NCI-H1694 treated with DMSO at 0.1 percent for 48 hours (cell line): ENCODE measurements at regions not wholly inside any gene's neighbourhood (a gene's known extent, or its start where the extent isn't known, plus 50 kb on each side); places are given as distances from the start of the nearest gene placed in this dataset.
"Not testable (repeated sequence)": the region's sequence is repeated elsewhere in the genome, so short reads cannot be mapped to it uniquely, and the experiment has no call there.

ENCODE experiments used
- DNase-seq: peaks from one replicate; lab custom pipeline; 2025; lab: John Stamatoyannopoulos, UW

DNA sequence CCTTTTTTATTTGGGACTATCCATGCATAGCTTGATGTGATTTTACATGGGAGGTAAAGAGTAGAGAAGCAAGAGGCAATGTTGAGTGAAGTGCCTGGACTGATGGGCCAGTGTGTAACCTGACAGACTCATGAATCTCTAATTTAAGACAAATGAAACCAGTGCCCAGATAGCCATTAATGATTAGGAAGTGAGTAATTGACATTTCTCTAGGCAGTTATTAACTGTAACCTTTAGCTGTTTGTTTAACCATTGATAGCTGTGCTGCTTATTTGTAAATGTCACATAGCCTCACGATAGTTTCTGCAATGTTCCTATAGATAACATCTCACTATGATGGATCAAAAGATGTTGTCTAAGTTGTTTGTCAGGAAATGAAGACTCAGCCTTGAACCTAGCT is 1047.5 kb upstream of the SPRY2 start:
- DNase-seq = no peak

DNA sequence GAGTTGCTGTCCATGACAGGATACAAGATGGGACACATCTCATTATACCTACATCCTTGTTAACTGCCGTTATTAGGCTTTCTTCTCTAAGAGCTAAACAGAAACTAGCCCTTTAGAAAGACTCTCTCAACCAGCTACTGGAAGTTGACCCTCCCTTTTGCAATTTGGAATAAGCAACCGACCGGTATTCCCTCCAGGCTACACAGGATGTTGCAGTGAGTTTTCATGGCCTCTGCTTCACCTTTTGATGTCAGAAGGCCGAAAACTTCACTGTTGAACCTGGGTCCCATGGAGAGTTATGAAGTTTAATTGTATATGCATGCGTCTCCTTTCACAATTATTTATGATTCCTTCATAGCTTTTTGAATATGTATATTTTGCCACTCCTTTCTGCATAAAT is 1042.5 kb upstream of the SPRY2 start:
- DNase-seq = no peak

DNA sequence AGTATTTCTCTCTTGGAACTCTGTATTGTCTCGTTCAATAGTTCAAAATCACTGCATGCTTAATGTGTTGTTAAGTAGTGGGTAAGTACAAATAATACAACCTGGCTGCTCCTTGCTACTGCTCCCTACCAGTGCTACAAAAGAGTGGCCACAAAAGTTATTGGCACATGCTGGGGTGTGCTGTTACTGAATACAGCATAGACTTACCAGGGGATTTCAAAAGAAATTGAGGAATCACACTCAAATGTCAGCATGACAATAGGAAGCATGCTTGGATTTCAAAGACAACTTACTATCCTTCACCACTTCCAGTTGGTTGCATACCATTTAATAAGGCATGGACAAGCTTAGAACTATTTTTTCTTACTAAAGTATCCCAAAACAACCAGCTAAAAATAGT is 1041.3 kb upstream of the SPRY2 start:
- DNase-seq = no peak

GRCh38 chr13:81381560-81381959 is 1040.6 kb upstream of the SPRY2 start:
- no peak for DNase-seq

GRCh38 chr13:81379183-81379582 is 1038.3 kb upstream of the SPRY2 start:
- no peak for DNase-seq

DNA sequence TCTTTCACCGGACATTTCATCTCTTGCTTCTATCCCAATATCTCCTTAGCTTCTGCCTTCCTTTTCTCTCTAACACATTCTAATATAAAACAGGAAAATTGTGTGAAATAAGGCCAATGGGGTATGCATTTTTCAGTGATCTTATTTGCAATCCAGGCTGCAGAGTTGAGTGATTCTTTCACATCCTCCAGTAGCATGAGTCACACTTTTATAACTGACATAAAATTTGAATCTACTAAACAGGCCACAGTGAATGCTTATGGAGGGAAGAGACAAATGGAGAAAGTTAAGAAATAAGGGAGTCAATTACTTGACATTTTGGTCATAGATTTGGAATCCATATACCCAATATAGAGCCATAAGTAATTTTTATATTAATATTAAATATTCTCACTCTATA is 1037.0 kb upstream of the SPRY2 start:
- no peak for DNase-seq

DNA sequence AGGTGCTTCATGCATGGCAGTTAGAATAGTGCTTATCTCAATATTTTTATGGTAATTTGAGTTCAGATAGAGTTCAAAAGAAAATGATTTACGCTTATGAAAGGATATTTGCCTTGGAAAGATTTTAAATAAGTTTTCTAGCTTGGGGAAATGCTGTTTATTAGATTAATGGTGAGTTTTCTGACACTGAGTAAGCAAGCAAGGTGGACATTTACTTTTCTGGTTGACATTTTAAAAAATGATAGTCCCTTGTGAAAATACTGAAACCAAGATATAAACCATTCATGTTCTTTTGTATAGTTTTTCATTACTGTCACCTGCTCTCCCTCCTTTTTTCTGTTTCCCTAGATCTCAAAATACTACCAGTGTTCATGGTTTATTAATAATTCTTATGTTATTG is 1034.8 kb upstream of the SPRY2 start:
- DNase-seq = no peak

DNA sequence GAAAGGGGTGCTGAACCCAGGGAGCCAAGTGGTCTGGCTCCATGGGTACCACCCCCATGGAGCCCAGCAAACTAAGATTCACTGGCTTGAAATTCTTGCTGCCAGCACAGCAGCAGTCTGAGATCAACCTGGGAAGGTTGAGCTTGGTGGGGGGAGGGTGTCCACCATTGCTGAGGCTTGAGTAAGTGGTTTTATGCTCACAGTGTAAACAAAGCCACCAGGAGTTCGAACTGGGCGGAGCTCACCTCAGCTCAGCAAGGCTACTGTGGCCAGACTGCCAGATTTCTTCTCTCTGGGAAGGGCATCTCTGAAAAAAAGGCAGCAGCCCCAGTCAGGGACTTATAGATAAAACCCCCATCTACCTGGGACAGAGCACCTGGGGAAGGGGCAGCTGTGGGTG is 1021.8 kb upstream of the SPRY2 start:
- DNase-seq = not testable (repeated sequence)

- no peak for DNase-seq
Measured at GRCh38 chr13:81350056-81350455, 1009.1 kb upstream of the SPRY2 start.

DNA sequence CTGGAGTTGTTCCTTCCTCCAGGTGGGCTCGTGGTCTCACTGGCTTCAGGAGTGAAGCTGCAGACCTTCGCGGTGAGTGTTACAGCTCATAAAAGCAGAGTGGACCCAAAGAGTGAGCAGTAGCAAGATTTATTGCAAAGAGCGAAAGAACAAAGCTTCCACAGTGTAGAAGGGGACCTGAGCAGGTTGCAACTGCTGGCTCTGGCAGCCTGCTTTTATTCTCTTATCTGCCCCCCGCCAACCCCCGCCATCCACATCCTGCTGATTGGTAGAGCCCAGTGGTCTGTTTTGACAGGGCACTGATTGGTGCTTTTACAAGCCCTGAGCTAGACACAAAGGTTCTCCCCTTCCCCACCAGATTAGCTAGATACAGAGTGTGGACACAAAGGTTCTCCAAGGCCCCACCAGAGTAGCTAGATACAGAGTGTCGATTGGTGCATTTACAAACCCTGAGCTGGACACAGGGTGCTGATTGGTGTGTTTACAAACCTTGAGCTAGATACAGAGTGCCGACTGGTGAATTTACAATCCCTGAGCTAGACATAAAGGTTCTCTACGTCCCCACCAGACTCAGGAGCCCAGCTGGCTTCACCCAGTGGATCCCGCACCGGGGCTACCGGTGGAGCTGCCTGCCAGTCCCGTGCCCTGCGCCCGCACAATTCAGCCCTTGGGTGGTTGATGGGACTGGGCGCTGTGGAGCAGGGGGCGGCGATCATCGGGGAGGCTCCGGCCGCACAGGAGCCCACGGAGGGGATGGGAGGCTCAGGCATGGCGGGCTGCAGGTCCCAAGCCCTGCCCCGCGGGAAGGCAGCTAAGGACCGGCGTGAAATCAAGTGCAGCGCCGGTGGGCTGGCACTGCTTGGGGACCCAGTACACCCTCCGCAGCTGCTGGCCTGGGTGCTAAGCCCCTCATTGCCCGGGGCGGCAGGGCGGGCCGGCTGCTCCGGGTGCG is 999.5 kb upstream of the SPRY2 start:
- not testable (repeated sequence) for DNase-seq

DNA sequence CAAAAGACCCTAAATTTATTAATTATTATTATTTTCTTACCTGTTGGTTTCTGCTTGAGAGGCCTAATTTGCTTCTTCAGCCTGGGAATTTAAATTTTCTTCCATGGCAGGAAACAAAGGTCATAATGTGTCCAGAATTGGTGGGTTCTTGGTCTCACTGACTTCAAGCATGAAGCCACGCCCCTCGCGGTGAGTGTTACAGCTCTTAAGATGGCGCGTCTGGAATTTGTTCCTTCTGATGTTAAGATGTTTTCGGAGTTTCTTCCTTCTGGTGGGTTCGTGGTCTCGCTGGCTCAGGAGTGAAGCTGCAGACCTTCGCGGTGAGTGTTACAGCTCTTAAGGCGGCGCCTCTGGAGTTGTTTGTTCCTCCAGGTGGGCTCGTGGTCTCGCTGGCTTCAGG is 998.7 kb upstream of the SPRY2 start:
- DNase-seq = not testable (repeated sequence)

GRCh38 chr13:81334481-81334880 is 993.6 kb upstream of the SPRY2 start:
- no peak for DNase-seq

DNA sequence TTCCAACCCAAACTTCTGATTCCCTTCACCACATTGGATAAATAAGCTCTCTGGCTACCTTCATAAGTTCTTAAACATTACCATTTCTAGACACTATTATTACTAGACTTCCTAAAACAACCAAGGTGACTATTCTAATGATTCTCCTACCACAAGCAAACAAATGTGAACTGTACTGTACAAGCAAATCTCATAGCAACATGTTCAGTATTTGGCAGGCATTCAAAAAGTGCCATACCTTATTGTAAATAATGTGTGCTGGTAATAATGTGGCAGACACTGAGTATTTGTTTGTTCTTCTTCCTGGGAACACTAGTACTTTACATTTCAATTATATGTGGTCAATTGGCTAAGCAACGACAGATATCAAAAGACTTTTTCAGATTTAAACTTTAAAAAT is 986.0 kb upstream of the SPRY2 start:
- DNase-seq = no peak

DNA sequence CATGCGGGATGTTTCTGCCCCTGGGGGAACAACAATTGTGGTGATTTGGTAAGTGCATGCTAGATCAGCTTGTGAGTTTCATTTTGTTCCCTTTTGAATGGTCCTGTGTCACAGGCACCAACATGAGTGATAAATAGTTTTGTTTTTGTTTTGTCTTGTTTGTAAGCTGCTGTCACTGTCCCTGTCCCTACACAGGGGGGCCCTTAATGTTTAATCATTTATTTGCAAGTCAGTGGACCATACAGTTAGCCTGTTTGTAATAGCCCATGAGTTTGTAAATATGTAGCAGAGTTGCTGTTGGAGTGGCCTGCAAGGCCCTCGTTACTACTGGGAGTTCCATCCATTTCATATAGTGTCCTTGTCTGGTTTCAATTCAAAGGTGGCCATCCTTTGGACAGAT is 979.6 kb upstream of the SPRY2 start:
- no peak for DNase-seq

DNA sequence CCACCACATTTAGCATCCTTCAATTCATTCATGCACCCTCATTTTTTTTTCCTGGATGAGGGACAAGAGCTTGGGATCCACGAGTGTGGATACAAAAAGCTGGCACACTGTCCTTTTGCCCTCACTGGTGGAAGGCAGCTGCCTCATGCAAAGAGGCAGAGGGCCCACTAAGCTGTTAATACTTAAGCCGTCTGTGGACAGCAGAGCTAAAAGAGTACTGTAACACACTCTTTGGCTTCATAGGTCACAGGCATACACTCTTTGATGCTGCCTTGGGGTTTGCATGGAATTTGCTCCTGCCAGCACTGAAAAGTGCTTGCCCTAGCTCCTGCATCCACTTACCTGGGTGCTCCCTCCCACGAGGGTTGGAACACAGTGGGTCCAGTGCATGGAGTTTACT is 978.4 kb upstream of the SPRY2 start:
- DNase-seq = no peak

DNA sequence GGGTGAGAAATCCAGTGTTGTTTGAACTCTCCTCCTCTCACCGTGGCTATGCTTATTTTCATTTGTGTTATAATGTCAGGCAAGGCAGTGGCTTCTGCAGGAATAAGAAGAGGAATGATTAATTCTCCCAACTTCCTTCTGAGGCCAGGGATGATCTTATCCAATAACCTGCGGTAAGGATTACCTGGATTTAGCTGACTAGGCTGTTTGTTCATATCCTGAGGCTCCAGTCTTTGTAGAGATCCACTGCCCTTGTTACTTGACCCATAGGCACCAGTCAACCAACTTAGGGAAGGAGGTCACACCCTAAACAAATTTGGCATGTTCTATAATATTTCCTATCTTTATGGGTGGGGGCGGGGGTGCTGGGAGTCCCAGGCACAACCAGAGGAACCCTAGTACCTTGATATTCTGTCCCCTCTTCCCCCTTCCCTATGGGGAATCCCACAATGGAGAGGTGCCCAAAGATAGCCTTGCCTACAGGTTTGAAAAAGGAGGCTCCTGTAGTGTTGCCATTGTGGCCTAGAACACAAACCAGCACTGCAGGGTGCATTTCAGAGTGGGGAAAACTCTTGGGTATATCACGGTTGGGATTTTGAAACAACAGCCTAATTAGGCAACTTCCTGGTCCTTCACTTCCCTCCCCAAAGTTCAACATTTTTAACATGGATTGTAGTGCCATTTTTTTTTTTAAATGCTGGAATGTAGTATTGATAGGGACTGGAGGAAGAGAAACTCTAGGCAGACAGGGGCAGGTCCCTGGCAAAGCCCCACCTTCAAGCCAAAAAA is 977.5 kb upstream of the SPRY2 start:
- no peak for DNase-seq

DNA sequence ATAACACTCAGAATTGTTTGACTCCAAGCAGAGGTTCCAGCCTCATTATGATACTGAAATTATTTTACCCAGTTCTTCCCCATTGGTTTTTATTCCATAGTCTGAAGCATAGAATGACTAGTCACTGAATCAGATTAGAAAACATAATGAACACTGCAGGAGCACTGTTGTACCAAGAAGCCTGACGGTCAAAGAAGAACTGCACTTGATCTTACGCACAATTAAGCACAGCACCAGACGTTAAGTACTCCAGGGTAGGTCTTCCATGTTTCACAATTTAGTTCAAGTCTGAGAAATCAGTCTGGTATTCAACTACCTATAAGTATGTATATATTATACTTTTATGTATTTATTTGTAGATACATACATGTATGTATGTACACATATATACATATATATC is 973.5 kb upstream of the SPRY2 start:
- DNase-seq = no peak

GRCh38 chr13:81305928-81306327 is 965.0 kb upstream of the SPRY2 start:
- DNase-seq = no peak

DNA sequence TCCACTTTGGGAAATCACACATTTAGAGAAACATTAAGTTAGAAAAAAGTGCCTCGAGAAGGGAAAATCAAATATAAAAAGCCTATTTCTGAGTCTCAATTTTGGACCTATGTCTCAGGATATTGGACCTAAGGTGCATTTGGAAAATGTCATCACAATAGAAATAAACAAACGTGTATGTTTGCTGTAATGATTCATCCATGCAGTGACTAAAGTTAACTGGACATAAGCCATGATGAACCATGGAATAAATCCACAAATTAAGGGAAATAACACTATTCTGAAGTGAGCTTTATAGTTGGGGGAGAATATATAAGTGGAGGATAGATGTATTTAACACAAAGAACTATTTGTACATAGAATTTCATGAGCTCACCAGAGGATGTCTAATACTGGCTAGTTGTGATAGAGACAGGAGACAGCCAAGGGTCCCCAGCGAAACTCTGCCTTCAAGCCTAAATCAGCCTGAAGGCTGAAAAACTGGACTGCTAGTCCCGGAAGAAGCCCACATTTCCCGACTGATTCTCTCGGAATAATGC is 963.3 kb upstream of the SPRY2 start:
- no peak for DNase-seq

GRCh38 chr13:81302677-81303076 is 961.8 kb upstream of the SPRY2 start:
- no peak for DNase-seq

GRCh38 chr13:81302125-81302524 is 961.2 kb upstream of the SPRY2 start:
- DNase-seq = no peak

GRCh38 chr13:81295177-81295576 is 954.3 kb upstream of the SPRY2 start:
- no peak for DNase-seq

DNA sequence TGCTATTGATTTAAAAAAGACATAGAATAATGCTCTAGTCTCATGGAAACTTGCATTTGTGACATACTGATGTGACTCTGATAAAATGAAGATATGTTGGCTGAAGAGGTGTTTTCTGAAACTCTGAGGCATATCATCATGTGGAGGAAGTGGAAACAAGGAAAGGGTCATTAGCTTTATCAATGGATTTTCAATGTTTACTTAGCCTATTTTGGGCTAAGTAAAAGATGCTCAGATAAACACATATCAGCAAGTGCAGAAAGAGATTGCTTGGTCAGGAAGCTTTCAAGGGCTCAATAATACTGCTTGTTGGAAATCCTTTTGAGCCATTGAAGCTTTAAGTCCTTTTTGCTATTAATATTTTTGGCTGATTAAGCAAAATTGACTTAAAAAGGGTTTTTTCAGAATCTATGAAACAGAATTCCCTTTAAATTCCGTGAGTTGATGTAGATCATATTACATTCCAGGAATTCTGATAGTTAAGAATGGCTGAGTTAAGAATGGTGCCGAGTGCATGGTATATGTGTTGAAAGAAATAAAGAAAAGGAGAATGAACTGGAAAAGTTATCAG is 952.8 kb upstream of the SPRY2 start:
- no peak for DNase-seq
